ENCODE measurements at regions not wholly inside any gene's neighbourhood (a gene's known extent, or its start where the extent isn't known, plus 50 kb on each side); places are given as distances from the start of the nearest gene placed in this dataset.

DNA sequence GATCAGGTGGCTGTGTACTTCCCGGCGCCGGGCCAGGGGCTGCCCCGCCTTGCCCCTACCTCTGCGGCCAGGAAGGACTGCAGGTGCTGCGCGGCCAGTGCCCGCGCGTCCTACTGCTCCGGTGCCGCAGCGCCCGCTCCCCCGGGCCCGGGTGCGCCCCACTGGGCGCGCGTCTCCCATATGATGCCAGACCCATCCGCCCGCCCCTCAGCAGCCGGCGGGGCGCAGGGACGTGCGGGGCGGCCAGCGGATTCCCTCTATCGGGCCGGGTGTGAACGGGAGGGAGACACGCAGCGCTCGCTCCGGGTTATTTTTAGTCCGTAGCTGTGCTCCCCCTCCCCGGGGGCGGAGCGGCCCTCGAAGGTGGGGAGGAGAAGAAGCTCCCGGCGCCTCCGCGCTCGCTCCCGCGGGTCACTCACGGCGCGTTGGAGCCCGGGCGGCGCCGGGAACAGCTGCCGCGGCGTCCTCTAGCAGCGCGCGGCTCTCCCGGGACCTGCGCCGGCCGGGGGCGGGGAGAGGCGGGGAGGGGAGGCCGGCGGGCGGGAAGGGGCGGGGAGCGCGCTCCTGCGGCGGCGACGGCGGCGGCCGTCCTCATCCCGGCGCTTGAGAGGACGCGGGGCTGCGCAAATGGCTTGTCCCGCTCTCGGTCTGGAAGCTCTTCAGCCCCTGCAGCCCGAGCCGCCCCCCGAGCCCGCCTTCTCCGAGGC, 103.6 kb downstream of the UCHL1 start (continued):
- TF ChIP-seq USF2 (IDR thresholded peaks at IDR 0.05; ENCODE audit: low read length): no peak
